ENCODE measurements at regions not wholly inside any gene's neighbourhood (a gene's known extent, or its start where the extent isn't known, plus 50 kb on each side); places are given as distances from the start of the nearest gene placed in this dataset.

- DNase-seq (ENCODE audit: low spot score), result peak; percentile 42
- in situ Hi-C loops (cut with MboI; ENCODE audit: low pct_unique_long_range_greater_than_20kb, low sequenced_read_pairs, unreplicated experiment), result no loop called here
- TF ChIP-seq, protein P1, sequence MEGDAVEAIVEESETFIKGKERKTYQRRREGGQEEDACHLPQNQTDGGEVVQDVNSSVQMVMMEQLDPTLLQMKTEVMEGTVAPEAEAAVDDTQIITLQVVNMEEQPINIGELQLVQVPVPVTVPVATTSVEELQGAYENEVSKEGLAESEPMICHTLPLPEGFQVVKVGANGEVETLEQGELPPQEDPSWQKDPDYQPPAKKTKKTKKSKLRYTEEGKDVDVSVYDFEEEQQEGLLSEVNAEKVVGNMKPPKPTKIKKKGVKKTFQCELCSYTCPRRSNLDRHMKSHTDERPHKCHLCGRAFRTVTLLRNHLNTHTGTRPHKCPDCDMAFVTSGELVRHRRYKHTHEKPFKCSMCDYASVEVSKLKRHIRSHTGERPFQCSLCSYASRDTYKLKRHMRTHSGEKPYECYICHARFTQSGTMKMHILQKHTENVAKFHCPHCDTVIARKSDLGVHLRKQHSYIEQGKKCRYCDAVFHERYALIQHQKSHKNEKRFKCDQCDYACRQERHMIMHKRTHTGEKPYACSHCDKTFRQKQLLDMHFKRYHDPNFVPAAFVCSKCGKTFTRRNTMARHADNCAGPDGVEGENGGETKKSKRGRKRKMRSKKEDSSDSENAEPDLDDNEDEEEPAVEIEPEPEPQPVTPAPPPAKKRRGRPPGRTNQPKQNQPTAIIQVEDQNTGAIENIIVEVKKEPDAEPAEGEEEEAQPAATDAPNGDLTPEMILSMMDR (IDR thresholded peaks at IDR 0.05; ENCODE audit: extremely low read depth, insufficient read depth, missing control alignments), result peak; percentile 66
Observed at GRCh38 chr20:4519534-4519933, 166.7 kb upstream of the PRNP start.

DNA sequence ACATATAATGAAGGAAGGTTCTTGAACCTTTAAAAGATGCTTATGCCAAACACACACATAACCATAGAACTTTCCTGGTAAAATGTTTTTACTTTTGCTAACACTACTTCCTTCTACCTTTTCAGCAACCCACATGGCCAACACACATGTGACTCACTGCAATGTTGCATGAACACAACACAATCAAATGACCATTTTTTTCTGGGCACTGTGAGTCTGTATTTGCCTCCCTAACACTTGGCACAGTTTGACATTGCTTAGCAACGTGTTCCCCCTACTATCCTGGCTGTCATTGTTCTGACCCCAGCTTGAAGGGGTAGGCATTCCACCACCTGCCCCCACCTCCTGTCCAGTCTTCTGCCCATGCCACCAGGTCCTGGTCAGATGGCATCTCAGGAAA lies 169.4 kb upstream of the PRNP start:
- in situ Hi-C loops (cut with MboI; ENCODE audit: low pct_unique_long_range_greater_than_20kb, low sequenced_read_pairs, unreplicated experiment), result no loop called here
- no peak for DNase-seq (ENCODE audit: low spot score)
- TF ChIP-seq, protein P1 (IDR thresholded peaks at IDR 0.05; ENCODE audit: extremely low read depth, insufficient read depth, missing control alignments), result no peak

DNA sequence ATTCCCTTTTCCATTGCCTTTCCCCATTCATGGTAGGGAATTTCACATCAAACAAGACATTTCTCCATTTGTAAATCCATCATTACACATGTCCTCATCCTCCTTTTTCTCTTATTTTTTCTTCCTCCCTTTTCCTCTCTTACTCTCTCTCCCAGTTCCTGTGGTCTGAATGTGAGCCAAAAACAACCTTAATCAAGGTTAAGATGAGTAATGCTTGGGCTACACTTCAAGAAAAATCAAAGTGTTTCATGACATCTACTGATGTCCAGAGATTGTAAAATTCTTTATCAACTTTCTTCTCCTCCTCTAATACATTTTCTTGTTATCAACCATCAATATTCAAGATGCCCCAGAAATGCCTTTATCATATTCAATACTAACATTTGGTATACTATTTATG lies 172.5 kb upstream of the PRNP start:
- TF ChIP-seq, protein P1 (IDR thresholded peaks at IDR 0.05; ENCODE audit: extremely low read depth, insufficient read depth, missing control alignments), result no peak
- no peak for DNase-seq (ENCODE audit: low spot score)
- in situ Hi-C loops (cut with MboI; ENCODE audit: low pct_unique_long_range_greater_than_20kb, low sequenced_read_pairs, unreplicated experiment), result no loop called here

DNA sequence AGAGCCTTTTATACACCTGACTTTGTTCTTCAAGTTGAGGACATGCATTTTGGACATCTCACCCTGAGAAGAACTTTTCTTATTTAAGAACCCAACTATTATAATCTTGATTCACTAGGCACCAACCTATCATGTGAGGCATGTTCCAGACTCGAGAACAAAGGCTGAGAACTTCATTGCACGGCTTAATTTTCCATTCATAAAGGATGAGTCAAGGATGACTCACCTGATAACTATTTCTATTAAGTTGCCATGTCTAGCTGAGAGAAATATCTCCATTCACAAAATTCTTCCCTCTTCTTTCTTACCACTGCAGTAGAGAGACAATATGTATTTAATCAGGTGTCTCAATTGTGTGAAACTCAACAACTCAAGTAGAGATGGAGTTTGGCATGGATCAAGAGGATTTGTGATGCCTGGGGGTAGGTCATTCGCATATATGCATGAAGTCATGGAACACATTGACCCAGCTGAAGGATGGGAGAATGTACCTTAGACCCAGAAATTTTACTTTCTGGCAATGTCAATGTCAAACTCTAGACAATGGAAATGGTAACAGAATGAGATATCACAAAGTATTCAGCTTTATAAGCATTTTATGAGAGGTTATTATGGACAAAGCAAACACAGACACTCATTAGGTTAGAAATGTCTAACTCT lies 173.2 kb upstream of the PRNP start:
- in situ Hi-C loops (cut with MboI; ENCODE audit: low pct_unique_long_range_greater_than_20kb, low sequenced_read_pairs, unreplicated experiment), result no loop called here

GRCh38 chr20:4511776-4512175 lies 174.5 kb upstream of the PRNP start:
- in situ Hi-C loops (cut with MboI; ENCODE audit: low pct_unique_long_range_greater_than_20kb, low sequenced_read_pairs, unreplicated experiment), result no loop called here
- no peak for DNase-seq (ENCODE audit: low spot score)
- TF ChIP-seq, protein P1 (IDR thresholded peaks at IDR 0.05; ENCODE audit: extremely low read depth, insufficient read depth, missing control alignments), result no peak

More for the DNA sequence above, 173.2 kb upstream of the PRNP start:
- DNase-seq (ENCODE audit: low spot score), result no peak
- TF ChIP-seq, protein P1 (IDR thresholded peaks at IDR 0.05; ENCODE audit: extremely low read depth, insufficient read depth, missing control alignments), result no peak

DNA sequence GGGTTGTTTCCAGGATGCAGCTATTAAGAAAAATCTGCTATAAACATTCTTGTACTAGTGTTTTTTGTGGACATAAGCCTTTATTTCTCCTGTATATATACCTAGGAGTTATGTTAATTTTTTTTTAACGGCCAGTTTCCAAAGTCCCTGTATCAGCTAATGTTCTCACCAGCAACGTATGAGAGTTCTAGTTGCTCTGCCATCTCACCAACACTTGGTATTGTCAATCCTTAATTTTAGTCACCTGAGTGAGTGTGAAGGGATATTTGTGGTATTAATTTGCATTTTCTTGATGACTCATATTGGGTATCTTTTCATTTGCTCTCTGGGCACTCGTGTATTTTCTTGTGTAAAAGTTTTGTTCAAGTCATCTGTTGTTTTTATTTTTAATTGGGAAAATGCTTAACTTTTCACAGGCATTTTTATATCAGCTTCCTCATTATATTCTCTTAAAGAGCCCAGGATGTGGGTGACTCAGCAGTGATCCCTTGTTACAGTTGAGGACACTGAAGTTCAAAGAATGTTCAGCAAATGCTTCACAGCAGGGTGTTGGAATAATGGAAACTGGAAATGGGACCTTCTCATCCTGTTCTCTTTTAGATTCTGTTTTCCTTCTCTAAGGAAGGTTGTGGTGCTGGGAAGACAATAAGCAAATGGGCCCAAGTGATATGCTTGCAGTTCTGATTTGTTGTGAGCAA lies 176.3 kb upstream of the PRNP start:
- TF ChIP-seq, protein P1 (IDR thresholded peaks at IDR 0.05; ENCODE audit: extremely low read depth, insufficient read depth, missing control alignments), result no peak
- in situ Hi-C loops (cut with MboI; ENCODE audit: low pct_unique_long_range_greater_than_20kb, low sequenced_read_pairs, unreplicated experiment), result no loop called here
- DNase-seq (ENCODE audit: low spot score), result no peak

All from GM13977 (cell line).